ENCODE measurements at regions not wholly inside any gene's neighbourhood (a gene's known extent, or its start where the extent isn't known, plus 50 kb on each side); places are given as distances from the start of the nearest gene placed in this dataset. TPM values are rescaled to one million over a fixed set of nuclear protein-coding genes. Genes with fewer than 3 reads are reported as not detected.

GRCh38 chr5:120405286-120405864 lies 58.7 kb upstream of the PRR16 start:
- WGBS, 2 donors (ENCODE audit: extremely low coverage in 2 of 2, insufficient read length in 2 of 2, insufficient replicate concordance in 1 of 2) = no CpG with 5 or more reads among the region's 1 CpG
- H3K27ac ChIP-seq (replicated peaks; ENCODE audit: low read length) = no peak overlapping the region

GRCh38 chr5:120405923-120406322 lies 58.2 kb upstream of the PRR16 start:
- Histone ChIP-seq H3K79me1 (ENCODE audit: low read depth, low read length) (no peaks in the 10 kb centered on the region), H3K27ac (replicated peaks; ENCODE audit: low read length) (no peak overlapping the region), H3K4me3 (ENCODE audit: low read length in 2 of 2) (no peak overlapping the region)

More at GRCh38 chr5:120405286-120405864, 58.7 kb upstream of the PRR16 start:
- no peak for DNase-seq (ENCODE audit: low spot score)
- Histone ChIP-seq H3K4me3 (ENCODE audit: low read length in 2 of 2) (no peak overlapping the region), H2AK5ac (ENCODE audit: low read depth, low read length) (no peak overlapping the region), H2BK12ac (ENCODE audit: low read length) (no peak overlapping the region), H3K18ac (ENCODE audit: low read length) (no peak overlapping the region), H2AFZ (ENCODE audit: low read length) (no peak overlapping the region), H3K27me3 (ENCODE audit: control insufficient read depth in 3 of 3, insufficient read depth in 3 of 3, low read depth in 1 of 3, low read length in 3 of 3) (no peaks in the 10 kb centered on the region), H3K9me3 (replicated peaks in 1 of 2; ENCODE audit: control insufficient read depth in 2 of 2, insufficient read depth in 1 of 2, low read depth in 1 of 2, low read length in 2 of 2) (no peaks in the 10 kb centered on the region), H3K4me2 (ENCODE audit: insufficient read depth, low read length, poor library complexity, severe bottlenecking) (no peak overlapping the region), H3K36me3 (replicated peaks in 1 of 2; ENCODE audit: control insufficient read depth in 2 of 2, insufficient read depth in 2 of 2, low read length in 2 of 2) (no peaks in the 10 kb centered on the region), H3K4ac (ENCODE audit: low read length) (no peak overlapping the region), H3K14ac (ENCODE audit: low read length) (no peak overlapping the region), H2BK120ac (ENCODE audit: low read depth, low read length) (no peak overlapping the region), H3K79me1 (ENCODE audit: low read depth, low read length) (no peaks in the 10 kb centered on the region), H2BK15ac (ENCODE audit: low read length) (no peak overlapping the region), H3K23ac (ENCODE audit: low read depth, low read length, poor library complexity) (no peak overlapping the region), H3K9ac (ENCODE audit: low read depth, low read length, poor library complexity) (no peak overlapping the region), H2BK5ac (ENCODE audit: low read length) (no peak overlapping the region), H3K4me1 (ENCODE audit: control insufficient read depth in 2 of 2, insufficient read depth in 1 of 2, low read depth in 1 of 2, low read length in 2 of 2) (no peaks in the 10 kb centered on the region), H4K91ac (ENCODE audit: low read depth, low read length, poor library complexity) (no peak overlapping the region), H4K8ac (ENCODE audit: low read depth, low read length) (no peak overlapping the region)

GRCh38 chr5:120413686-120414085 lies 50.4 kb upstream of the PRR16 start:
- H2BK5ac ChIP-seq (ENCODE audit: low read length) = no peak overlapping the region
- H3K27ac ChIP-seq (replicated peaks; ENCODE audit: low read length) = no peak overlapping the region
- DNase-seq (ENCODE audit: low spot score) = no peak
- H3K9me3 ChIP-seq (replicated peaks in 1 of 2; ENCODE audit: control insufficient read depth in 2 of 2, insufficient read depth in 1 of 2, low read depth in 1 of 2, low read length in 2 of 2) = no peaks in the 10 kb centered on the region
- no peaks in the 10 kb centered on the region for H3K4me1 ChIP-seq (ENCODE audit: control insufficient read depth in 2 of 2, insufficient read depth in 1 of 2, low read depth in 1 of 2, low read length in 2 of 2)
- no peaks in the 10 kb centered on the region for H3K36me3 ChIP-seq (replicated peaks in 1 of 2; ENCODE audit: control insufficient read depth in 2 of 2, insufficient read depth in 2 of 2, low read length in 2 of 2)
- WGBS, 2 donors (ENCODE audit: extremely low coverage in 2 of 2, insufficient read length in 2 of 2, insufficient replicate concordance in 1 of 2) = no CpG with 5 or more reads among the region's 3 CpGs
- H2AK5ac ChIP-seq (ENCODE audit: low read depth, low read length) = no peak overlapping the region
- no peaks in the 10 kb centered on the region for H3K79me1 ChIP-seq (ENCODE audit: low read depth, low read length)
- H3K4ac ChIP-seq (ENCODE audit: low read length) = no peak overlapping the region
- no peak overlapping the region for H2BK15ac ChIP-seq (ENCODE audit: low read length)
- H2BK120ac ChIP-seq (ENCODE audit: low read depth, low read length) = no peak overlapping the region
- no peak overlapping the region for H4K8ac ChIP-seq (ENCODE audit: low read depth, low read length)
- no peak overlapping the region for H2AFZ ChIP-seq (ENCODE audit: low read length)
- H3K9ac ChIP-seq (ENCODE audit: low read depth, low read length, poor library complexity) = no peak overlapping the region
- no peak overlapping the region for H3K14ac ChIP-seq (ENCODE audit: low read length)
- no peak overlapping the region for H3K4me3 ChIP-seq (ENCODE audit: low read length in 2 of 2)
- H2BK12ac ChIP-seq (ENCODE audit: low read length) = no peak overlapping the region
- no peak overlapping the region for H3K4me2 ChIP-seq (ENCODE audit: insufficient read depth, low read length, poor library complexity, severe bottlenecking)
- H3K18ac ChIP-seq (ENCODE audit: low read length) = no peak overlapping the region
- H3K27me3 ChIP-seq (ENCODE audit: control insufficient read depth in 3 of 3, insufficient read depth in 3 of 3, low read depth in 1 of 3, low read length in 3 of 3) = no peaks in the 10 kb centered on the region
- no peak overlapping the region for H3K23ac ChIP-seq (ENCODE audit: low read depth, low read length, poor library complexity)
- H4K91ac ChIP-seq (ENCODE audit: low read depth, low read length, poor library complexity) = no peak overlapping the region

More at GRCh38 chr5:120405923-120406322, 58.2 kb upstream of the PRR16 start:
- no peak overlapping the region for H3K18ac ChIP-seq (ENCODE audit: low read length)
- H3K27me3 ChIP-seq (ENCODE audit: control insufficient read depth in 3 of 3, insufficient read depth in 3 of 3, low read depth in 1 of 3, low read length in 3 of 3) = no peaks in the 10 kb centered on the region
- no peaks in the 10 kb centered on the region for H3K4me1 ChIP-seq (ENCODE audit: control insufficient read depth in 2 of 2, insufficient read depth in 1 of 2, low read depth in 1 of 2, low read length in 2 of 2)
- H3K4ac ChIP-seq (ENCODE audit: low read length) = no peak overlapping the region
- no peak overlapping the region for H4K91ac ChIP-seq (ENCODE audit: low read depth, low read length, poor library complexity)
- no peak overlapping the region for H2AFZ ChIP-seq (ENCODE audit: low read length)
- no peak overlapping the region for H4K8ac ChIP-seq (ENCODE audit: low read depth, low read length)
- no peak overlapping the region for H2AK5ac ChIP-seq (ENCODE audit: low read depth, low read length)
- no peak overlapping the region for H3K4me2 ChIP-seq (ENCODE audit: insufficient read depth, low read length, poor library complexity, severe bottlenecking)
- H3K9ac ChIP-seq (ENCODE audit: low read depth, low read length, poor library complexity) = no peak overlapping the region
- H2BK12ac ChIP-seq (ENCODE audit: low read length) = no peak overlapping the region
- H3K9me3 ChIP-seq (replicated peaks in 1 of 2; ENCODE audit: control insufficient read depth in 2 of 2, insufficient read depth in 1 of 2, low read depth in 1 of 2, low read length in 2 of 2) = no peaks in the 10 kb centered on the region
- no peak overlapping the region for H2BK15ac ChIP-seq (ENCODE audit: low read length)
- no peak overlapping the region for H2BK120ac ChIP-seq (ENCODE audit: low read depth, low read length)
- no peak for DNase-seq (ENCODE audit: low spot score)
- H3K23ac ChIP-seq (ENCODE audit: low read depth, low read length, poor library complexity) = no peak overlapping the region
- H3K14ac ChIP-seq (ENCODE audit: low read length) = no peak overlapping the region
- no peak overlapping the region for H2BK5ac ChIP-seq (ENCODE audit: low read length)
- no peaks in the 10 kb centered on the region for H3K36me3 ChIP-seq (replicated peaks in 1 of 2; ENCODE audit: control insufficient read depth in 2 of 2, insufficient read depth in 2 of 2, low read length in 2 of 2)

Small RNAs in the stretch of these regions (small RNA-seq; reads per million reads assigned to genes)
- gene RNU6-718P (ENCODE audit: insufficient read depth) = not detected

All from neuronal stem cell (in vitro differentiated cells).